ENCODE measurements at regions not wholly inside any gene's neighbourhood (a gene's known extent, or its start where the extent isn't known, plus 50 kb on each side); places are given as distances from the start of the nearest gene placed in this dataset.

GRCh38 chr11:127059286-127059685 lies 58.7 kb upstream of the KIRREL3 start:
- TF ChIP-seq REST (IDR thresholded peaks at IDR 0.05; ENCODE audit: borderline replicate concordance) (no peak), POLR2AphosphoS5 (IDR thresholded peaks at IDR 0.05) (no peak), RAD21 (conservative IDR thresholded peaks at IDR 0.05) (no peak), EP300 (conservative IDR thresholded peaks at IDR 0.05; ENCODE audit: poor library complexity, severe bottlenecking) (no peak), MXI1 (conservative IDR thresholded peaks at IDR 0.05; ENCODE audit: poor library complexity, severe bottlenecking) (no peak), SMC3 (conservative IDR thresholded peaks at IDR 0.05; ENCODE audit: poor library complexity) (no peak), TAF1 (IDR thresholded peaks at IDR 0.05; ENCODE audit: low read depth) (no peak), EZH2 (IDR thresholded peaks at IDR 0.05; ENCODE audit: borderline replicate concordance, insufficient read depth, low read length, poor library complexity, severe bottlenecking) (no peak)
- TF ChIP-seq, protein P1, sequence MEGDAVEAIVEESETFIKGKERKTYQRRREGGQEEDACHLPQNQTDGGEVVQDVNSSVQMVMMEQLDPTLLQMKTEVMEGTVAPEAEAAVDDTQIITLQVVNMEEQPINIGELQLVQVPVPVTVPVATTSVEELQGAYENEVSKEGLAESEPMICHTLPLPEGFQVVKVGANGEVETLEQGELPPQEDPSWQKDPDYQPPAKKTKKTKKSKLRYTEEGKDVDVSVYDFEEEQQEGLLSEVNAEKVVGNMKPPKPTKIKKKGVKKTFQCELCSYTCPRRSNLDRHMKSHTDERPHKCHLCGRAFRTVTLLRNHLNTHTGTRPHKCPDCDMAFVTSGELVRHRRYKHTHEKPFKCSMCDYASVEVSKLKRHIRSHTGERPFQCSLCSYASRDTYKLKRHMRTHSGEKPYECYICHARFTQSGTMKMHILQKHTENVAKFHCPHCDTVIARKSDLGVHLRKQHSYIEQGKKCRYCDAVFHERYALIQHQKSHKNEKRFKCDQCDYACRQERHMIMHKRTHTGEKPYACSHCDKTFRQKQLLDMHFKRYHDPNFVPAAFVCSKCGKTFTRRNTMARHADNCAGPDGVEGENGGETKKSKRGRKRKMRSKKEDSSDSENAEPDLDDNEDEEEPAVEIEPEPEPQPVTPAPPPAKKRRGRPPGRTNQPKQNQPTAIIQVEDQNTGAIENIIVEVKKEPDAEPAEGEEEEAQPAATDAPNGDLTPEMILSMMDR (IDR thresholded peaks at IDR 0.05; ENCODE audit: poor library complexity, severe bottlenecking) = no peak
- H3K4me3 ChIP-seq (ENCODE audit: low read length) = no peak overlapping the region
- no peaks in the 10 kb centered on the region for H3K27me3 ChIP-seq (ENCODE audit: insufficient read depth, low read depth, low read length)
- H3K9ac ChIP-seq (ENCODE audit: low read length) = no peak overlapping the region
- H3F3A ChIP-seq (ENCODE audit: insufficient read depth, low read length, poor library complexity, severe bottlenecking) = no peaks in the 10 kb centered on the region
- no peak overlapping the region for H3K27ac ChIP-seq (ENCODE audit: low read length)
- H3K9me2 ChIP-seq (ENCODE audit: insufficient read depth, low read length) = no peaks in the 10 kb centered on the region
- H3K79me2 ChIP-seq (replicated peaks; ENCODE audit: insufficient read depth, low read length) = no peaks in the 10 kb centered on the region
- no peaks in the 10 kb centered on the region for H4K20me1 ChIP-seq (ENCODE audit: insufficient read depth)
- no peaks in the 10 kb centered on the region for H3K9me3 ChIP-seq (ENCODE audit: low read length)
- no peak overlapping the region for H2AFZ ChIP-seq (ENCODE audit: low read depth, low read length)
- H3K36me3 ChIP-seq (ENCODE audit: insufficient read depth, low read length) = no peaks in the 10 kb centered on the region
- no peak overlapping the region for H3K4me2 ChIP-seq (ENCODE audit: low read length)

DNA sequence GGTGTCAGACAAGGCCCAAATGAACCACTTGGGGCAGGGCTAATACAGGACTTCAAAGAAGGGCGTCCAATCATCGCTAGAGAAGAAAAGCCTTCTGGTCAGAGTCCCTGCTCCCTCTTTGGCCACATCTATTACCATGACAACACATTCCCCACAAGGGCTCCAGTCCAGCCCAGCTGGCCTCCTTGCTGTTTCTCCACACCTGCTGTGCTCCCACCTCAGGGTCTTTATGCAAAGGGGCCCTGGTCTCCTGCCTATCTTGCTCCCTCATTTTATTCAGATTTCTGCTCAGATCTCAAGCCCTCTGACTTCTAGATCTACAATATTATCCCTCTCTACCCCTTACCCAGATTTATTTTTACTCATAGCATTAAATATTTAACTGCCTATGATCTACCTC lies 58.0 kb upstream of the KIRREL3 start:
- Histone ChIP-seq H3K9ac (ENCODE audit: low read length) (no peak overlapping the region), H3K9me3 (ENCODE audit: low read length) (no peaks in the 10 kb centered on the region), H3K27ac (ENCODE audit: low read length) (no peak overlapping the region), H3K27me3 (ENCODE audit: insufficient read depth, low read depth, low read length) (no peaks in the 10 kb centered on the region), H3K4me2 (ENCODE audit: low read length) (no peak overlapping the region), H3K4me3 (ENCODE audit: low read length) (no peak overlapping the region), H3F3A (ENCODE audit: insufficient read depth, low read length, poor library complexity, severe bottlenecking) (no peaks in the 10 kb centered on the region), H2AFZ (ENCODE audit: low read depth, low read length) (no peak overlapping the region), H4K20me1 (ENCODE audit: insufficient read depth) (no peaks in the 10 kb centered on the region), H3K36me3 (ENCODE audit: insufficient read depth, low read length) (no peaks in the 10 kb centered on the region), H3K9me2 (ENCODE audit: insufficient read depth, low read length) (no peaks in the 10 kb centered on the region), H3K79me2 (replicated peaks; ENCODE audit: insufficient read depth, low read length) (no peaks in the 10 kb centered on the region)
- TF ChIP-seq POLR2AphosphoS5 (IDR thresholded peaks at IDR 0.05) (no peak), EZH2 (IDR thresholded peaks at IDR 0.05; ENCODE audit: borderline replicate concordance, insufficient read depth, low read length, poor library complexity, severe bottlenecking) (no peak)

DNA sequence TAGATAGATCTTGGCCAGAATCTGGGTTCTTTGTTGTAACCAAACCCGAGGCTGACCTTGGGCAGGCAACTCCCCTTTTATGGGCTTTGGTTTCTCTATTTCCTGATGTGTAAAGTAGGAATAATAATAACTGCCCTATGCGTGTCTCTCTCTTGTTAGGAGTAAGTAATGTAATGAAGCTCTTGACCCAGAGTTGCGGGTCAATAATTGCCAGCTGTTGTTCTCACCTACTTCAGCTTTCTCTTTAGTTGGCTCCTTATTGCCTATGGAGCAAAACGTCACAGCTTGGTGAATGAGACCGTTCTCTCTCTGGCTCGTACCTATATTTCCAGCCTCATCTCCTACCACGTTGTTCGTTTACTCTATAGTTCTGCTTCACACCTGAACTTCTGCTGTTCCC lies 56.6 kb upstream of the KIRREL3 start:
- Histone ChIP-seq H3K27me3 (ENCODE audit: insufficient read depth, low read depth, low read length) (no peaks in the 10 kb centered on the region), H3K4me3 (ENCODE audit: low read length) (no peak overlapping the region), H3K9me2 (ENCODE audit: insufficient read depth, low read length) (no peaks in the 10 kb centered on the region), H3F3A (ENCODE audit: insufficient read depth, low read length, poor library complexity, severe bottlenecking) (no peaks in the 10 kb centered on the region), H3K36me3 (ENCODE audit: insufficient read depth, low read length) (no peaks in the 10 kb centered on the region), H3K4me2 (ENCODE audit: low read length) (no peak overlapping the region), H3K27ac (ENCODE audit: low read length) (no peak overlapping the region), H2AFZ (ENCODE audit: low read depth, low read length) (no peak overlapping the region), H4K20me1 (ENCODE audit: insufficient read depth) (no peaks in the 10 kb centered on the region), H3K79me2 (replicated peaks; ENCODE audit: insufficient read depth, low read length) (no peaks in the 10 kb centered on the region), H3K9ac (ENCODE audit: low read length) (no peak overlapping the region), H3K9me3 (ENCODE audit: low read length) (no peaks in the 10 kb centered on the region)
- TF ChIP-seq REST (IDR thresholded peaks at IDR 0.05; ENCODE audit: borderline replicate concordance) (no peak), SMC3 (conservative IDR thresholded peaks at IDR 0.05; ENCODE audit: poor library complexity) (no peak), POLR2AphosphoS5 (IDR thresholded peaks at IDR 0.05) (no peak), EP300 (conservative IDR thresholded peaks at IDR 0.05; ENCODE audit: poor library complexity, severe bottlenecking) (no peak), MXI1 (conservative IDR thresholded peaks at IDR 0.05; ENCODE audit: poor library complexity, severe bottlenecking) (no peak), EZH2 (IDR thresholded peaks at IDR 0.05; ENCODE audit: borderline replicate concordance, insufficient read depth, low read length, poor library complexity, severe bottlenecking) (no peak), RAD21 (conservative IDR thresholded peaks at IDR 0.05) (no peak), TAF1 (IDR thresholded peaks at IDR 0.05; ENCODE audit: low read depth) (no peak)
- TF ChIP-seq, protein P1 (IDR thresholded peaks at IDR 0.05; ENCODE audit: poor library complexity, severe bottlenecking) = no peak
